C4-2B (cell line): ENCODE measurements at regions not wholly inside any gene's neighbourhood (a gene's known extent, or its start where the extent isn't known, plus 50 kb on each side); places are given as distances from the start of the nearest gene placed in this dataset.
A peak's percentile ranks its signal among the peaks of the same experiment; 100 is the strongest.

ENCODE experiments used
- H3K27ac ChIP-seq: fragments of 450-650 bp; 2 replicates; pipeline ENCODE4 v1.5.1; 2017
- ZFX ChIP-seq: fragments of 450-650 bp; IDR thresholded peaks from 2 replicates; pipeline ENCODE4 v1.6.1; 2017
- TF ChIP-seq, protein P1 (sequence below): fragments of 450-650 bp; conservative IDR thresholded peaks from 2 replicates; pipeline ENCODE4 v1.5.1; 2017; ENCODE audit warnings: mild to moderate bottlenecking

GRCh38 chr12:93015871-93016751 is 87.0 kb upstream of the EEA1 start:
- H3K27ac ChIP-seq: no peak overlapping the region
- TF ChIP-seq, protein P1, sequence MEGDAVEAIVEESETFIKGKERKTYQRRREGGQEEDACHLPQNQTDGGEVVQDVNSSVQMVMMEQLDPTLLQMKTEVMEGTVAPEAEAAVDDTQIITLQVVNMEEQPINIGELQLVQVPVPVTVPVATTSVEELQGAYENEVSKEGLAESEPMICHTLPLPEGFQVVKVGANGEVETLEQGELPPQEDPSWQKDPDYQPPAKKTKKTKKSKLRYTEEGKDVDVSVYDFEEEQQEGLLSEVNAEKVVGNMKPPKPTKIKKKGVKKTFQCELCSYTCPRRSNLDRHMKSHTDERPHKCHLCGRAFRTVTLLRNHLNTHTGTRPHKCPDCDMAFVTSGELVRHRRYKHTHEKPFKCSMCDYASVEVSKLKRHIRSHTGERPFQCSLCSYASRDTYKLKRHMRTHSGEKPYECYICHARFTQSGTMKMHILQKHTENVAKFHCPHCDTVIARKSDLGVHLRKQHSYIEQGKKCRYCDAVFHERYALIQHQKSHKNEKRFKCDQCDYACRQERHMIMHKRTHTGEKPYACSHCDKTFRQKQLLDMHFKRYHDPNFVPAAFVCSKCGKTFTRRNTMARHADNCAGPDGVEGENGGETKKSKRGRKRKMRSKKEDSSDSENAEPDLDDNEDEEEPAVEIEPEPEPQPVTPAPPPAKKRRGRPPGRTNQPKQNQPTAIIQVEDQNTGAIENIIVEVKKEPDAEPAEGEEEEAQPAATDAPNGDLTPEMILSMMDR: no peak
- no peak for TF ChIP-seq ZFX

DNA sequence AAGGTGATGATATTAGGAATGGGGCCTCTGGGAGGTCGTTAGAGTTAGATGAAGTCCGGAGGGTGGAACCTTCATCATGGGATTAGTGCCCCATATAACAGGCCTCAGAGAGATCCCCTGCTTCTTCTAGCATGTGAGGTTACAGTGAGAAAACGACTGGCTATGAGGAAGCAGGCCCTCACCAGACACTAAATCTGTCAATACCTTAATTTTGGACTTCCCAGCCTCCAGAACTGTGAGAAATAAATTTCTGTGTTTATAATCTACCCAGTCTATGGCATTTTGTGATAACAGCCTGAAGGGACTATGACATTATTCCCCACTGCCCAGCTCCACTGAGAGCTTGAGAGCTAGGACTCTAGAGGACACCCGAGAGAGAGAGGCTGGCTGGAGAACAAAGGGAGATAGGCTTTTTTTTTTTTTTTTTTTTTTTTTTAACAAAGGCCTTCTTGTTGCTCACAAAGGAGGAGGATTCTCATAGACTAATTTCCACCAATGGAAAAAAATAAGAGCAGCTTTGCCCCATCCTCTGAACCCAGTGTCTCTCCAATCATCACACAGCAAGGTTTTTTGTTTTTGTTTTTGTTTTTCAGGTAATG is 87.8 kb upstream of the EEA1 start:
- no peak overlapping the region for H3K27ac ChIP-seq
- TF ChIP-seq, protein P1: no peak
- TF ChIP-seq ZFX: no peak

GRCh38 chr12:93018610-93019009 is 89.5 kb upstream of the EEA1 start:
- TF ChIP-seq ZFX: no peak
- TF ChIP-seq, protein P1: no peak
- H3K27ac ChIP-seq: no peak overlapping the region

GRCh38 chr12:93019212-93019927 is 90.3 kb upstream of the EEA1 start:
- TF ChIP-seq, protein P1: no peak
- TF ChIP-seq ZFX: no peak
- peak overlapping the region; percentile 75 for H3K27ac ChIP-seq

GRCh38 chr12:93019975-93020630 is 91.0 kb upstream of the EEA1 start:
- H3K27ac ChIP-seq: peak overlapping the region; percentile 75
- TF ChIP-seq, protein P1: no peak
- peak; percentile 55 for TF ChIP-seq ZFX

DNA sequence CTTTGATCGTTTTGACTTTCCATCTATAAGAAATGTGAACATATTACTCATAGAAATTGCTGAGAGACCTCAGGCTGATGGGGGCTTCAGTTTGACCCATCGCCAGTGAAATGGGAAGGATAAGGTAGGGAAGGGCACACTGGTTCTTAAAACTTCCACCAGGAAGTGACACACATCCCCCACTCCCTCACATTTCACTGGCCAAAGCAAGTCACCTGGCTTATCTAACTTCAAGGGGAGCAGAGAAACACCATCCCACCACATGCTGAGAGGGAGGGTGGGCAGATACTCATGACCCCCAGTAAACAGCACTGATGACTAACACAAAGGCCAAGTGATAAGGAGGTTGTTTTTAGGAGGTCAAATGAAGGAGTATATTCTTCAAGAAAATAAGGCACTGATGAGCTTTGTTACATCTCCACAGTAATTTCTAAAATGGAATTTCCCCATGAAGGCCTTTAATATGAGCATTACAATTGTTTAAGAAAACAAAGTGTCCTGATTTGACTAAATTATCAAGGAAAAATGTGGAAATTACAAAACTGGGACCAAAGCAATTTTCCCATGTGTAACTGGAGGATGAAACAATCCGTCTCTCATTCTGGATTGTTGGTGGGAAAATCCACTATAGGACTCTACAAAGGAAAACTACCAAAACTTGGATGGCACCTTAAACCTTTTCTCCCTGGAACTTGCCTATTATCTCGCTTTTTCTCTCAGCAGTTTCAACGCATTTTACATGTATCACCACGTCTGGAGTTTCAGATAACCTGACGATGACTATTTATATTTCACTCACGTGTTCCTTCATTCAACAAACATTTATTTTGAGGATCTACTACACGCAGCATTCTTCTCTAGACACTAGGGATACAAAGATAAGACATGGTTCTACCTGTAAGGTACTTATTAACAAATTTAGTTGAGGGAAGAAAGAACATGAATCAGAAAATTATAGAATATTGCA is 91.8 kb upstream of the EEA1 start:
- TF ChIP-seq ZFX: no peak
- TF ChIP-seq, protein P1: no peak
- peak overlapping the region; percentile 75 for H3K27ac ChIP-seq
